ENCODE measurements at regions not wholly inside any gene's neighbourhood (a gene's known extent, or its start where the extent isn't known, plus 50 kb on each side); places are given as distances from the start of the nearest gene placed in this dataset.

GRCh38 chr7:22610951-22611757, 111.2 kb upstream of the STEAP1B start:
- no peaks in the 10 kb centered on the region for H3K27me3 ChIP-seq
- WGBS, 2 donors: 90 to 93% methylated on average over 3 of the region's 3 CpGs
- TF ChIP-seq, protein P1, sequence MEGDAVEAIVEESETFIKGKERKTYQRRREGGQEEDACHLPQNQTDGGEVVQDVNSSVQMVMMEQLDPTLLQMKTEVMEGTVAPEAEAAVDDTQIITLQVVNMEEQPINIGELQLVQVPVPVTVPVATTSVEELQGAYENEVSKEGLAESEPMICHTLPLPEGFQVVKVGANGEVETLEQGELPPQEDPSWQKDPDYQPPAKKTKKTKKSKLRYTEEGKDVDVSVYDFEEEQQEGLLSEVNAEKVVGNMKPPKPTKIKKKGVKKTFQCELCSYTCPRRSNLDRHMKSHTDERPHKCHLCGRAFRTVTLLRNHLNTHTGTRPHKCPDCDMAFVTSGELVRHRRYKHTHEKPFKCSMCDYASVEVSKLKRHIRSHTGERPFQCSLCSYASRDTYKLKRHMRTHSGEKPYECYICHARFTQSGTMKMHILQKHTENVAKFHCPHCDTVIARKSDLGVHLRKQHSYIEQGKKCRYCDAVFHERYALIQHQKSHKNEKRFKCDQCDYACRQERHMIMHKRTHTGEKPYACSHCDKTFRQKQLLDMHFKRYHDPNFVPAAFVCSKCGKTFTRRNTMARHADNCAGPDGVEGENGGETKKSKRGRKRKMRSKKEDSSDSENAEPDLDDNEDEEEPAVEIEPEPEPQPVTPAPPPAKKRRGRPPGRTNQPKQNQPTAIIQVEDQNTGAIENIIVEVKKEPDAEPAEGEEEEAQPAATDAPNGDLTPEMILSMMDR (IDR thresholded peaks at IDR 0.05): no peak
- no peak for DNase-seq
- H3K4me3 ChIP-seq: no peak overlapping the region
- no peaks in the 10 kb centered on the region for H3K36me3 ChIP-seq (ENCODE audit: low read depth, missing control alignments)
- no peaks in the 10 kb centered on the region for H3K9me3 ChIP-seq
- intact Hi-C loops (cut with DNase I; ENCODE audit: low total_unique reads): no loop called here
- no peak overlapping the region for H3K27ac ChIP-seq
- H3K4me1 ChIP-seq: no peaks in the 10 kb centered on the region

GRCh38 chr7:22610263-22610662, 110.3 kb upstream of the STEAP1B start:
- WGBS, 2 donors: 78 to 90% methylated on average over 3 of the region's 3 CpGs
- H3K36me3 ChIP-seq (ENCODE audit: low read depth, missing control alignments): no peaks in the 10 kb centered on the region
- TF ChIP-seq POLR2A (IDR thresholded peaks at IDR 0.05): no peak
- TF ChIP-seq, protein P1 (IDR thresholded peaks at IDR 0.05): no peak

GRCh38 chr7:22607180-22607579, 107.2 kb upstream of the STEAP1B start:
- intact Hi-C loops (cut with DNase I; ENCODE audit: low total_unique reads): no loop called here
- no peak for DNase-seq

More at GRCh38 chr7:22610263-22610662, 110.3 kb upstream of the STEAP1B start:
- Histone ChIP-seq H3K27me3 (no peaks in the 10 kb centered on the region), H3K9me3 (no peaks in the 10 kb centered on the region), H3K27ac (no peak overlapping the region), H3K4me3 (no peak overlapping the region), H3K4me1 (no peaks in the 10 kb centered on the region)
- intact Hi-C loops (cut with DNase I; ENCODE audit: low total_unique reads): no loop called here
- DNase-seq: no peak

DNA sequence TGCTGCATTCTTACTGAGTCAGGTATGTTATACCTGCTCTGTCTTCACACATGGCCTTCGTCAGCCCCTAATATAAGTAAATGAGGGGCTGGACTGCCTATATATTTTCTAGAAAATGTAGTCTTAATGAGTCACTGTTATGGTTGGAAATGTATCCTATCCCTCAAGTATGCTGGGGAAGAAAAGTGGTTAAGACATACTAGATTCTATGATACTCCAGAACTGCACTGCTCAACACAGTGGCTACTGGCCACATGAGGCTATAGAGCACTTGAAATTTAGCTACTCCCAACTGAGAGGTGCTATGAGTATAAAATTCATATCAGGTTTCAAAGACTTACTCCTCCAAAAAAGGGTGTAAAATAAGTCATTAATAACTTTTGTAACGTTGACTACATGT, 104.3 kb upstream of the STEAP1B start:
- Histone ChIP-seq H3K4me1 (peaks cover 3% of the 10 kb centered on the region), H3K27me3 (no peaks in the 10 kb centered on the region), H3K9me3 (no peaks in the 10 kb centered on the region), H3K36me3 (ENCODE audit: low read depth, missing control alignments) (no peaks in the 10 kb centered on the region), H3K4me3 (no peak overlapping the region), H3K27ac (no peak overlapping the region)
- 79 to 84% methylated on average over 2 of the region's 2 CpGs for WGBS, 2 donors
- intact Hi-C loops (cut with DNase I; ENCODE audit: low total_unique reads): no loop called here
- no peak for DNase-seq
- no peak for TF ChIP-seq POLR2A (IDR thresholded peaks at IDR 0.05)
- TF ChIP-seq, protein P1 (IDR thresholded peaks at IDR 0.05): no peak

More at GRCh38 chr7:22607180-22607579, 107.2 kb upstream of the STEAP1B start:
- Histone ChIP-seq H3K9me3 (no peaks in the 10 kb centered on the region), H3K27ac (no peak overlapping the region), H3K27me3 (no peaks in the 10 kb centered on the region), H3K4me3 (no peak overlapping the region), H3K4me1 (no peaks in the 10 kb centered on the region), H3K36me3 (ENCODE audit: low read depth, missing control alignments) (no peaks in the 10 kb centered on the region)
- 90% methylated on average over 5 of the region's 5 CpGs for WGBS, 2 donors
- TF ChIP-seq POLR2A (IDR thresholded peaks at IDR 0.05): no peak
- TF ChIP-seq, protein P1 (IDR thresholded peaks at IDR 0.05): no peak
